ENCODE measurements at regions not wholly inside any gene's neighbourhood (a gene's known extent, or its start where the extent isn't known, plus 50 kb on each side); places are given as distances from the start of the nearest gene placed in this dataset.

- TF ChIP-seq PAX5 (IDR thresholded peaks at IDR 0.05; ENCODE audit: insufficient read depth, low read length, severe bottlenecking), result no peak
- no peak for TF ChIP-seq POLR2AphosphoS5 (IDR thresholded peaks at IDR 0.05; ENCODE audit: low read depth, low read length)
- TF ChIP-seq TAF1 (IDR thresholded peaks at IDR 0.05; ENCODE audit: low read depth, low read length), result no peak
- TF ChIP-seq POLR2A (IDR thresholded peaks at IDR 0.05; ENCODE audit: low read depth, low read length), result no peak
- no peak for TF ChIP-seq SPI1 (IDR thresholded peaks at IDR 0.05; ENCODE audit: low read depth, low read length)
Observed at GRCh38 chr17:77676237-77676661, 282.3 kb upstream of the TNRC6C start.
